Activated CD8-positive, alpha-beta T cell treated with anti-CD3 and anti-CD28 coated beads, Interleukin-2, amount 10 ng/mL, durations not matched to agents 7 days and 5 days (primary cell): ENCODE measurements at regions not wholly inside any gene's neighbourhood (a gene's known extent, or its start where the extent isn't known, plus 50 kb on each side); places are given as distances from the start of the nearest gene placed in this dataset.

Source experiments
- ATAC-seq: fragments of 150-1000 bp; cut with Tn5 transposase; one replicate; pipeline ENCODE4 v1.10.0; 2021; ENCODE audit warnings: moderate library complexity
- CTCF ChIA-PET: fragments of 350-600 bp; sonication (Branson Sonifier 250); formaldehyde crosslinking; loops from one replicate; lab custom pipeline; 2021; ENCODE audit warnings: antibody characterized with exemption; lab: Charles Lee
- POLR2A ChIA-PET: fragments of 350-600 bp; sonication (Branson Sonifier 250); formaldehyde crosslinking; loops from one replicate; lab custom pipeline; 2021; ENCODE audit warnings: antibody characterized with exemption; lab: Charles Lee
- DNase-seq: peaks from one replicate; pipeline ENCODE4 v3.0.0-alpha.2; 2020
- H3K27ac Mint-ChIP-seq: one replicate; pipeline ENCODE4 v1.8.0; 2021; ENCODE audit warnings: mild to moderate bottlenecking, mixed read lengths
- H3K27me3 Mint-ChIP-seq: one replicate; pipeline ENCODE4 v1.8.0; 2021; ENCODE audit warnings: low read depth, mixed read lengths
- H3K36me3 Mint-ChIP-seq: one replicate; pipeline ENCODE4 v1.8.0; 2021; ENCODE audit warnings: low read depth, mixed read lengths
- H3K4me1 Mint-ChIP-seq: one replicate; pipeline ENCODE4 v1.8.0; 2021; ENCODE audit warnings: low read depth, mixed read lengths
- H3K4me3 Mint-ChIP-seq: one replicate; pipeline ENCODE4 v1.8.0; 2021; ENCODE audit warnings: mild to moderate bottlenecking, mixed read lengths
- H3K9me3 Mint-ChIP-seq: one replicate; pipeline ENCODE4 v1.8.0; 2022; ENCODE audit warnings: mixed read lengths; ENCODE audit not compliant: insufficient read depth

DNA sequence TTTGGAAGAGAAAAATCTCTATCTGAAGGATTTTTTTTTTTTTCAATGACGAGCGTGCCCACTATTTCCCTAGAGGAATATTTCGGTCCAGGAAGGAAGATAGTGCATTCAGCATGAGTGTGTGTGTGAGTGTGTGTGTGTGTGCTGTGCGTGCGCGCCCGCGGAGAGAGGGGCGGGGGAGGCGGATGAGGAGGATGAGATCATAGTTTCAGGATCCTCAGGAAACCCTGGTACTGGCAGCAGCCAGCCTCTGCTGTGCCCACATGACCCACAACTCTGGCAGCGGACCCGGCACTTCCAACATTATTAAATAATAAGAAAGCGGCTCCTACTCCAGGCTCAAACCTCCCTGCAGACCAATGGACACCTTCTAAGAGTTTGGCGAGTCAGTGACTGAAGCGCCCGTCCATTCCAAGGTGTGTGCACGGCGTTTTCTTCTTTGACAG is 217.0 kb upstream of the DTNA start:
- Mint-ChIP-seq H3K9me3 (no peaks in the 10 kb centered on the region), H3K36me3 (no peaks in the 10 kb centered on the region), H3K4me3 (peak overlapping the region; percentile 35), H3K27ac (no peak overlapping the region), H3K27me3 (peaks cover 31% of the 10 kb centered on the region), H3K4me1 (peaks cover 3% of the 10 kb centered on the region)
- ATAC-seq (peak; percentile 47), DNase-seq (peak; percentile 37)
- POLR2A ChIA-PET = no interaction called here
- CTCF ChIA-PET = no interaction called here

DNA sequence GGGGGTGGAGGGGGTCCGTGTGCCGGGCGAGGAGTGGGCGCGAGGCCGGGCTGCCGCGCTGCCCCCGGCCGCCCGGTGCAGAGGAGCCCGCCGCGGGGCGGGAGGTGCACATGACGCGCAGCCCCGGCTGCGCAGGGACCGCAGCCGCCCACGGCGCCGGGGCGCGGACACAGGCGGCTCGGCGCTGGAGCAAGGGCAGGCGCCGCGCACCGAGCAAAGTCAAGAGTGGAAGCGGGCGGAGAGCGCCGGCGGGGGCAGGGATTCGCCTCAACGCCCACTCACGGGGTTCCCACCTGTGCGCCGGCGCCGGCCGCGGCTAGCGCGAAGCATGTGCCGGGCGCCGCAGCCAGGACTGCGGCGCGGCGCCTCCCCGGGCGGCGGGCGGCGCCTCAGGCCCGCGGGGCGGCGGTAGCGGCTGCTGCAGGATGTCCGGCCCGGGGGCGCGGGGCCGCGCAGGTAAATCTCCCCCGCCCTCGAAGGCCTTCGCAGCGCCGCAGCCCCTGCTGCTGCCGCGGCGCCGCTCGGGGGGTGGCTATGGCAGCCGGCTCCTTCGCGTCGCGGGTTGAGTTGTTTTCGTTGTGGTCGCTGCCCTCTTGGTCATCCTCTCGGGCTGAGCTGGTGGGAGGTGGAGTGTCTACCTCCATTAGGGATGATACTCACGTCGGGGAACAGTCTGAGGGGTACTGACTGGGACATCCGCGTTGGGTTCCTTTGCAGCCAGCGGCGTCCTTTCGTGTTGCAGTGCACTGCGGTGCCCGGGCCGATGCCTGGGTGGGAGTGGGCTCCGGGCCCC is 216.3 kb upstream of the DTNA start:
- DNase-seq (no peak), ATAC-seq (peak; percentile 67)
- ChIA-PET POLR2A (no interaction called here), CTCF (no interaction called here)
- Mint-ChIP-seq H3K27ac (no peak overlapping the region), H3K4me1 (peaks cover 3% of the 10 kb centered on the region), H3K27me3 (peaks cover 31% of the 10 kb centered on the region), H3K4me3 (no peak overlapping the region), H3K9me3 (no peaks in the 10 kb centered on the region), H3K36me3 (no peaks in the 10 kb centered on the region)

DNA sequence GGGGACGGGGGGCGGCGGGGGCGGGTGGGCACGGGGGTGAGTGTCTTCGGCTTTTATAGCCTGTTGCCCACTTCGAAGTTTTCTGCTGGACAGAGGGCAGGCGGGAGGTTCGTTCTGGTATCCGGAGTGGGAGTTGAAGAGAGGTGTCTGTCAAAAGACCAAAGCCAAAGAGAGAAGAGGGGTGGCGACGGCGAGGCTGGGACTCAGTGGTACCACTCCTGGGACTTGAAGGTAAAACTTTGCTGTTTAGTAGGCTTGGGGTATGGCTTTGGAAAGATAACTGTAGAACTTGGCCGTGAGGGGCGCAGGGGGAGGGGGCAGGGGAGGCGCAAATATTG is 215.8 kb upstream of the DTNA start:
- Mint-ChIP-seq H3K4me1 (peaks cover 3% of the 10 kb centered on the region), H3K27me3 (peaks cover 31% of the 10 kb centered on the region), H3K4me3 (no peak overlapping the region), H3K36me3 (no peaks in the 10 kb centered on the region), H3K27ac (no peak overlapping the region), H3K9me3 (no peaks in the 10 kb centered on the region)
- ATAC-seq (no peak), DNase-seq (no peak)
- ChIA-PET POLR2A (no interaction called here), CTCF (no interaction called here)

DNA sequence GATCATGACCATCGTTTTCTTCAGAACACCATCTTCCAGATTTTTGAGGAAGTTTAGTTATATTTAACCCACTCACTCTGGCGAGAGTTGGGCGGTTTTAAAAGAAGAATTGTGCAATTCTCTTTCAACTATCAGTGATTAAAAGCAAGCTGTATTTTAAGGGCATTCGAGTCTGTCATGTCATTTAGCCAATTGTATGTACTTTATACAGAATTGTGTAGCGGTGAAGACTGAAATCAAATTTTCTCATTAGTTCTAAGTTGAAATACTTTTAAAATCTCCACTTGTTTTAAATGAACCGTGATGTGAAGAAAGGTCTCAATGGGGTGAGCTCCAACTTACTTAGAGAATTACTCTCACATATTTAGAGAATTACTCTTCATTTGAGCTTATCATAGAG is 214.6 kb upstream of the DTNA start:
- POLR2A ChIA-PET = no interaction called here
- ATAC-seq (no peak), DNase-seq (no peak)
- CTCF ChIA-PET = no interaction called here
- Mint-ChIP-seq H3K9me3 (no peaks in the 10 kb centered on the region), H3K4me3 (no peak overlapping the region), H3K36me3 (no peaks in the 10 kb centered on the region), H3K27ac (no peak overlapping the region), H3K4me1 (peaks cover 3% of the 10 kb centered on the region), H3K27me3 (peaks cover 31% of the 10 kb centered on the region)

DNA sequence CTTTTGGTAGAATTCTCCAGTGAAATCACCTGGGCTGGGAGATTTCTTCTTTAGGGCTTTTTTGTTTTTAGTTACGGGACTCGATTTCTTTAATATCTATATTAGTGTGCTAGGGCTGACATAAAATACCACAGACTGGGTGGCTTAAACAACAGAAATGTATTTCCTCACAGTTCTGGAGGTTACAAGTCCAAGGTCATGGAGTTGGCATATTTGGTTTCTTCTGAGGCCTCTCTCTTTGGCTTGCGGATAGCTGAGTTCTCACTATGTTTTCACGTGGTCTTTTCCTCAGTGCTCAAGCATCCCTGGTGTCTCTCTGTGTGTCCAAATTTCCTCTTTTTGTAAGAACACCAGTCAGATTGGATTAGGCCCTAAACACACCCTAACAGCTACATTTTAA is 208.5 kb upstream of the DTNA start:
- no peaks in the 10 kb centered on the region for H3K27me3 Mint-ChIP-seq
- DNase-seq (no peak), ATAC-seq (no peak)
- peaks cover 3% of the 10 kb centered on the region for H3K9me3 Mint-ChIP-seq
- ChIA-PET POLR2A (no interaction called here), CTCF (no interaction called here)
- H3K27ac Mint-ChIP-seq = no peak overlapping the region
- H3K4me3 Mint-ChIP-seq = no peak overlapping the region
- no peaks in the 10 kb centered on the region for H3K36me3 Mint-ChIP-seq
- no peaks in the 10 kb centered on the region for H3K4me1 Mint-ChIP-seq

DNA sequence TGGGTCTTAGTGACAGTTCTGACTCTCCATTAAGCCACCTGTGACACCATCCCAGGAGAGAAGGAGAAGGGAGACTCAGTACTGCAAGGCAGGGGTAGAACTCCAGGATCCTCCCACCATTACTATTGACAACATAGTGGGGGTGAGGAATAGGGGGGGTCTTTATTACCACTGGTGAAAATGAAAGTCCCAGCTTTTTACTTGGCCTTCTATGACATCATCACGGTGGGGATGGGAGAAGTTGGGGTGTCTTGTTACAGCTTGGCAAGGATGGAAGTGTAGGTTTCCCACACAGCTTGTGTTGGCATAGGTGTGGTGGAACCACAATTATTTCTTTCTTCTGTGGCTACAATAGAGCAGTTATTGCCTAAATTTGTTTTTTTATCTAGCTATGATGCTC is 203.9 kb upstream of the DTNA start:
- Mint-ChIP-seq H3K4me3 (no peak overlapping the region), H3K9me3 (peaks cover 3% of the 10 kb centered on the region), H3K27me3 (no peaks in the 10 kb centered on the region), H3K36me3 (no peaks in the 10 kb centered on the region), H3K4me1 (no peaks in the 10 kb centered on the region), H3K27ac (no peak overlapping the region)
- DNase-seq (no peak), ATAC-seq (no peak)
- POLR2A ChIA-PET = no interaction called here
- CTCF ChIA-PET = no interaction called here

DNA sequence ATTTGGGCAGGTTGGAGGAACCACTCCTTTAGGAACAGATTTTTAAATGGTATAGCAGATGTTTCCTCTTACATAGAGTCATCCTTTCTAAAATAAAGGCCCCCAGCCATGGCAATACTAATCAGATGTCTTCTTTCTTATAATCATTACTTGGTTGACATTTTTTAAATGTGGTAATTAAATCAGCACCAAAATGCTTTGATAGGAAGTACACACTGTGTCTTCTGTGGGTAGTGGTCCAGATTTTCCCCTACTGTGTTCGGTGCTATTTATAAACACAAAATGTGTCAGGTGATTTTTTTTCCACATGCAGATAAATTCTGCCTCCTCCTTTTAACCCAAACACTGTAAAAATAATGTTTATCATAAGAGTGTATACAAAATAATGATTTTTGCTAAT is 200.9 kb upstream of the DTNA start:
- DNase-seq (no peak), ATAC-seq (no peak)
- Mint-ChIP-seq H3K27me3 (no peaks in the 10 kb centered on the region), H3K4me3 (no peak overlapping the region), H3K36me3 (no peaks in the 10 kb centered on the region), H3K27ac (no peak overlapping the region), H3K9me3 (peaks cover 3% of the 10 kb centered on the region), H3K4me1 (no peaks in the 10 kb centered on the region)
- POLR2A ChIA-PET = no interaction called here
- CTCF ChIA-PET = no interaction called here

DNA sequence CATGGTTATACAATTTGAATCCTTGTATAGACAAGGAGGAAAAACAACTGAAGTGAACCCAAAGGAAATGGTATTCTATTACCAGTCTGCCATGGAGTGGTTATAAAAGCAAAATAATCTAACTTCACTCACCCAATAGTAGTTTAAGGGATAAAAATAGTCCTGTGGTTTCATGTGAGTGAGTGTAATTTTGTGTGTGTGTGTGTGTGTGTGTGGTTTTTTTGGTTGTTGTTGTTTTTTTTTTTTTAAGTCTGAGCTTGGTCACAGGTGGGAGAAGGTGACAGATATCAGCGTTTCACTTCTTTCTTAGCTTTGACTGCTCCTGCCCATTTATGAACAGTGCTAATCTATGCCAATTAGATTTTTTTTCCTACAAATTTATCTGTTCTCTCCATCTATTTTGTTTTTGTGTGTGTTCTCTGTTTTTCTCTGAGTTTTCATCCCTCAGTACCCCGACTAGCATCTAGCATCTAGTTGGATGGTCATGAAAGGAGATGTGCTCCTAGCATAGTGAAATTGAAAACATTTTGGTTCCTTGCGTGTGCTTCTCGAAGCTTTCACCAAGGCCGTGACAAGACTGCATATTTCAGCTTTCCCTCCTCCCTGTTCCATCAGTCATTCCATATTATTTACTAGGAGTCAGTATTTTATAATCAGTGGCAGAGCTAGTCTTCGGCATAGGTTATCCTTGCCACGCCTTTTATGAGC is 200.1 kb upstream of the DTNA start:
- CTCF ChIA-PET = no interaction called here
- Mint-ChIP-seq H3K27ac (no peak overlapping the region), H3K36me3 (no peaks in the 10 kb centered on the region), H3K4me3 (no peak overlapping the region), H3K9me3 (peaks cover 3% of the 10 kb centered on the region), H3K4me1 (no peaks in the 10 kb centered on the region), H3K27me3 (no peaks in the 10 kb centered on the region)
- POLR2A ChIA-PET = no interaction called here
- DNase-seq (no peak), ATAC-seq (no peak)

DNA sequence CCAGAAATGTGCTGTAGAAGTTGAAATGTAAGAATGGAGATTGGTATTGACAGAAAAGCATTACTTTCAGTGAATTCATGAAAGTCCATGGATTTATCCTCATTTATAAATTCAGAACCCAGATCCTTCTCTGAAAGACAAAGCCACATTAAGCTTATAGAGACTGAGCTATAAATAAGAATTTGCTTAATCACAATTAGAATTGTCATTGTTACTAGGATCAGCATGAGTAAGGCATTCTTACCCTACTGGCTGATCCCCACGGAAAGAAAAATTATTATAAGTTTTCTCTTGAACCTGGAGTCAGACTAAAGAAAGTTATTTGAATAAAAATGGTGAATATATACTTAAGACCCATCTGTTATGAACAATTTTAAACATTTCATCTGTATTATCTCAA is 199.2 kb upstream of the DTNA start:
- ChIA-PET CTCF (no interaction called here), POLR2A (no interaction called here)
- ATAC-seq (no peak), DNase-seq (no peak)
- H3K4me1 Mint-ChIP-seq = no peaks in the 10 kb centered on the region
- no peaks in the 10 kb centered on the region for H3K36me3 Mint-ChIP-seq
- H3K9me3 Mint-ChIP-seq = peaks cover 3% of the 10 kb centered on the region
- H3K4me3 Mint-ChIP-seq = no peak overlapping the region
- H3K27ac Mint-ChIP-seq = no peak overlapping the region
- H3K27me3 Mint-ChIP-seq = no peaks in the 10 kb centered on the region

DNA sequence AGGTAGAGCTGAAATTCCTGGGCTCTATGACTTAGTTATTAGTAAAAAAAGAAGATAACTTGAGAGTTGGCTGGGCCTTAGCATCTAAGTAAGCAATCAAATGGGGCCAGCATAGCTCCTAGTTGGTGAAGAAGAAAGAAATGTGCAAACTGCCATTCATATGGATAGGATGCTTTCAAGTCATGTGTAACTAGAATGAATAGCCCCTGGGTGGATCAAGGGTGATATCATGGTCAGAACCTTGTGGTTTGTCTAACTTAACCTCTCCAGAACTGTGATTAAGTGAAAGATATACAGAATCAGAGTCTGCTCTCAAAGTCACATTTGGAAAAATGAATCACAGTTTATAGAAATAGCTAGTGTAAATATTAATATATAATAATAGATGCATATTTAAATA is 198.7 kb upstream of the DTNA start:
- H3K4me1 Mint-ChIP-seq = no peaks in the 10 kb centered on the region
- ATAC-seq (no peak), DNase-seq (no peak)
- POLR2A ChIA-PET = no interaction called here
- H3K4me3 Mint-ChIP-seq = no peak overlapping the region
- no peak overlapping the region for H3K27ac Mint-ChIP-seq
- H3K36me3 Mint-ChIP-seq = no peaks in the 10 kb centered on the region
- CTCF ChIA-PET = no interaction called here
- no peaks in the 10 kb centered on the region for H3K27me3 Mint-ChIP-seq
- peaks cover 6% of the 10 kb centered on the region for H3K9me3 Mint-ChIP-seq

DNA sequence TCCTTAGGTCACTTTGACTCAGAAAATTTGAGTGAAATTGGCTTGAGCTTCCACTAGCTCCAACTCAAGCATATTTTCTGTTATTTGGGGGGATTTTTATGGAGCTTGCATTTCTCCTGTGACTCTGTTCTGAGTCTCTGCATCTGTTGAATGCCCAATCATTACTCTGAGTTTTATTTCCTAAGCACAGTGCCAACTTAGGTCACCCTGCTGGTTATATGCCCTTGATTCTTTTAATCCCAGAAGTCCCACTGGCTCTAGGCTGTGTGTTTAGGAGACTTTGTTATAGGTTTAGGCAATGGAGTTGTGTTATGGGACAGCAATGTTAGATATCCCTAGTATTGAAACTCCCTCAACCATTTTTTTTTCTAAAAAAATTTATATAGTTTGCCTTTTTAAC is 198.2 kb upstream of the DTNA start:
- ChIA-PET POLR2A (no interaction called here), CTCF (no interaction called here)
- H3K27me3 Mint-ChIP-seq = no peaks in the 10 kb centered on the region
- peaks cover 6% of the 10 kb centered on the region for H3K9me3 Mint-ChIP-seq
- ATAC-seq = no peak
- no peak overlapping the region for H3K4me3 Mint-ChIP-seq
- H3K27ac Mint-ChIP-seq = no peak overlapping the region
- H3K36me3 Mint-ChIP-seq = no peaks in the 10 kb centered on the region
- no peaks in the 10 kb centered on the region for H3K4me1 Mint-ChIP-seq
- DNase-seq = no peak

DNA sequence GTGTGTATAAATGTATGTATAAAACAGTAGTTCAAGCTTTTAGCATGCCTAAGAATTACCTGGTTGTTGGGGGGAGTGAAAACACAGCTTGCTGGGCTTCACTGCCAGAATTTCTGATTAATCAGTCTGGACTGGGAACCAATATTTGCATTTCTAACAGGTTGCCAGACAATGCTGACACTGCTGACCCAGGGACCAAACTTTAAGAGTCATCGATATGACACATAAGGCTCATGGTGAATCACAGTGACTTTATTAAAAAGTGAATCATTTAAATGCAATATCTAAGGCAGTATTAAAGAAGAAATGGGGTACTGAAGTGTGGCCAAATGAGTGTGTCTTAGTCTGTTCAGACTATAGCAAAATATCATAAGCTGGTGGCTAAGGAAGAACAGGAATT is 195.9 kb upstream of the DTNA start:
- Mint-ChIP-seq H3K27ac (no peak overlapping the region), H3K4me1 (no peaks in the 10 kb centered on the region), H3K9me3 (peaks cover 6% of the 10 kb centered on the region), H3K27me3 (no peaks in the 10 kb centered on the region), H3K36me3 (no peaks in the 10 kb centered on the region), H3K4me3 (no peak overlapping the region)
- ChIA-PET CTCF (no interaction called here), POLR2A (no interaction called here)
- ATAC-seq (no peak), DNase-seq (no peak)
